Choroid plexus epithelial cell (primary cell): ENCODE measurements at regions not wholly inside any gene's neighbourhood (a gene's known extent, or its start where the extent isn't known, plus 50 kb on each side); places are given as distances from the start of the nearest gene placed in this dataset.

Source experiments
- DNase-seq: peaks from one replicate; pipeline ENCODE4 v3.0.0-alpha.2; 2010; ENCODE audit warnings: low read depth
- H3K4me3 ChIP-seq: 2 replicates; pipeline ENCODE4 v1.5.1; 2011; ENCODE audit warnings: low read depth, mild to moderate bottlenecking, control low read depth, low read length, moderate library complexity
- CTCF ChIP-seq: conservative IDR thresholded peaks from 2 replicates; pipeline ENCODE4 v1.5.1; 2011; ENCODE audit warnings: low read depth, mild to moderate bottlenecking, control low read depth, inconsistent platforms, low read length, moderate library complexity

GRCh38 chr2:100667801-100668200, 105.0 kb downstream of the PDCL3 start:
- no peak for DNase-seq
- H3K4me3 ChIP-seq = no peak overlapping the region
- TF ChIP-seq CTCF = no peak

- no peak for DNase-seq
- no peak overlapping the region for H3K4me3 ChIP-seq
- TF ChIP-seq CTCF = no peak
These were observed 107.4 kb downstream of the PDCL3 start for GRCh38 chr2:100670232-100670631.

GRCh38 chr2:100673115-100673514, 110.3 kb downstream of the PDCL3 start:
- H3K4me3 ChIP-seq = no peak overlapping the region
- no peak for TF ChIP-seq CTCF
- DNase-seq = no peak

GRCh38 chr2:100673691-100674485, 111.1 kb downstream of the PDCL3 start:
- TF ChIP-seq CTCF = no peak
- no peak for DNase-seq

GRCh38 chr2:100674666-100675065, 111.9 kb downstream of the PDCL3 start:
- no peak overlapping the region for H3K4me3 ChIP-seq
- no peak for TF ChIP-seq CTCF
- no peak for DNase-seq

More at GRCh38 chr2:100673691-100674485, 111.1 kb downstream of the PDCL3 start:
- no peak overlapping the region for H3K4me3 ChIP-seq

- no peak for DNase-seq
- H3K4me3 ChIP-seq = no peak overlapping the region
- no peak for TF ChIP-seq CTCF
These were observed 112.6 kb downstream of the PDCL3 start for GRCh38 chr2:100675373-100675772.

- no peak for TF ChIP-seq CTCF
- H3K4me3 ChIP-seq = no peak overlapping the region
These were observed 113.1 kb downstream of the PDCL3 start for GRCh38 chr2:100675855-100676254.

More at GRCh38 chr2:100675855-100676254, 113.1 kb downstream of the PDCL3 start:
- no peak for DNase-seq
